H1 (cell line): ENCODE measurements at regions not wholly inside any gene's neighbourhood (a gene's known extent, or its start where the extent isn't known, plus 50 kb on each side); places are given as distances from the start of the nearest gene placed in this dataset.

ENCODE experiments used
- CTCF ChIA-PET: fragments of 300-600 bp; sonication (Branson Sonifier 250); formaldehyde crosslinking; loops from one replicate; lab custom pipeline; 2021; ENCODE audit not compliant: partially characterized antibody; lab: Charles Lee
- POLR2A ChIA-PET: fragments of 300-600 bp; sonication (Branson Sonifier 250); formaldehyde crosslinking; loops from one replicate; lab custom pipeline; 2021; ENCODE audit warnings: inconsistent platforms; ENCODE audit not compliant: partially characterized antibody; lab: Charles Lee
- DNase-seq, 2 experiments: peaks; one replicate each; pipeline versions ENCODE4 v3.0.0 to v3.0.0-alpha.2; 2010 to 2022; ENCODE audit warnings: low spot score in 2 of 2, low read depth in 1 of 2, mixed read lengths in 1 of 2
- FAIRE-seq: peaks from 2 replicates; lab custom pipeline; 2011; peaks lifted over from hg19 to GRCh38; lab: Jason Lieb, UNC
- H2AFZ ChIP-seq: 2 replicates; pipeline ENCODE4 v1.8.1; 2012; ENCODE audit warnings: low read length, inconsistent platforms
- H2AK5ac ChIP-seq: 2 replicates; pipeline ENCODE4 v1.6.1; 2013; ENCODE audit warnings: low read depth, low read length
- H2BK120ac ChIP-seq: replicated peaks from 2 replicates; pipeline ENCODE3; 2013; ENCODE audit warnings: low read depth, low read length, inconsistent platforms
- H2BK12ac ChIP-seq: 2 replicates; pipeline ENCODE4 v1.6.1; 2013; ENCODE audit warnings: low read depth, low read length
- H2BK15ac ChIP-seq: 2 replicates; pipeline ENCODE4 v1.6.1; 2013; ENCODE audit warnings: low read length
- H2BK20ac ChIP-seq: 2 replicates; pipeline ENCODE4 v1.6.1; 2013; ENCODE audit warnings: low read length
- H2BK5ac ChIP-seq: 2 replicates; pipeline ENCODE4 v1.6.1; 2013; ENCODE audit warnings: low read depth, low read length
- H3K14ac ChIP-seq: 2 replicates; pipeline ENCODE4 v1.6.1; 2013; ENCODE audit warnings: inconsistent platforms; ENCODE audit not compliant: insufficient read length
- H3K18ac ChIP-seq: 2 replicates; pipeline ENCODE4 v1.6.1; 2013; ENCODE audit warnings: low read length; ENCODE audit errors: extremely low read depth
- H3K23ac ChIP-seq: 2 replicates; pipeline ENCODE4 v1.6.1; 2013; ENCODE audit warnings: inconsistent platforms; ENCODE audit not compliant: insufficient read length
- H3K23me2 ChIP-seq: 2 replicates; pipeline ENCODE4 v1.6.1; 2013; ENCODE audit warnings: low read depth, low read length
- H3K27ac ChIP-seq: 2 replicates; pipeline ENCODE4 v1.6.1; 2011; ENCODE audit warnings: low read depth, low read length, inconsistent platforms
- H3K27me3 ChIP-seq, 4 experiments: replicated peaks in 1 of 4; 1 replicate in 1 of 4; 2 replicates in 3 of 4; pipeline versions ENCODE4 v1.6.1 to v1.8.1; 2011 to 2013; ENCODE audit warnings: low read length in 3 of 4, mild to moderate bottlenecking in 3 of 4, inconsistent platforms in 2 of 4, mixed read lengths in 2 of 4, moderate library complexity in 1 of 4; ENCODE audit not compliant: control insufficient read depth in 3 of 4, insufficient read depth in 3 of 4; ENCODE audit errors: extremely low read depth in 1 of 4
- H3K36me3 ChIP-seq, 4 experiments: 2 replicates each; pipeline versions ENCODE4 v1.6.1 to v1.8.1; 2011 to 2013; ENCODE audit warnings: mild to moderate bottlenecking in 4 of 4, low read length in 3 of 4, moderate library complexity in 2 of 4, control low read depth in 1 of 4, inconsistent platforms in 1 of 4; ENCODE audit not compliant: insufficient read depth in 4 of 4, control insufficient read depth in 2 of 4
- H3K4ac ChIP-seq: replicated peaks from 2 replicates; pipeline ENCODE3; 2013; ENCODE audit warnings: low read length, low read depth, mixed read lengths, inconsistent platforms; ENCODE audit not compliant: insufficient read length
- H3K4me1 ChIP-seq, 4 experiments: replicated peaks in 1 of 4; 1 replicate in 1 of 4; 2 replicates in 3 of 4; pipeline versions ENCODE4 v1.6.1 to v1.8.1; 2011 to 2013; ENCODE audit warnings: low read length in 3 of 4, inconsistent platforms in 2 of 4, mixed read lengths in 1 of 4; ENCODE audit not compliant: insufficient read depth in 4 of 4, control insufficient read depth in 3 of 4
- H3K4me2 ChIP-seq, 2 experiments: 2 replicates each; pipeline versions ENCODE4 v1.6.1 to v1.8.1; 2011 to 2013; ENCODE audit warnings: low read depth in 2 of 2, low read length in 2 of 2, control low read depth in 1 of 2, inconsistent platforms in 1 of 2, mild to moderate bottlenecking in 1 of 2; ENCODE audit not compliant: insufficient read depth in 1 of 2
- H3K4me3 ChIP-seq, 4 experiments: fragments of 200-600, 300-600 bp in 1 of 4; sonication (generic), shearing (Covaris generic), sonication (Bioruptor Twin) in 1 of 4; 2 replicates each; pipeline versions ENCODE4 v1.5.1 to v1.8.1; 2011 to 2016; ENCODE audit warnings: low read length in 4 of 4, low read depth in 3 of 4, control low read depth in 2 of 4, inconsistent platforms in 2 of 4, mild to moderate bottlenecking in 2 of 4, mixed read lengths in 1 of 4, moderate library complexity in 1 of 4; ENCODE audit not compliant: insufficient read depth in 2 of 4; ENCODE audit errors: extremely low read depth in 1 of 4
- H3K56ac ChIP-seq: replicated peaks from 2 replicates; pipeline ENCODE3; 2013; ENCODE audit warnings: low read depth, mild to moderate bottlenecking, mixed read lengths, low read length, inconsistent platforms; ENCODE audit not compliant: insufficient read length
- H3K79me1 ChIP-seq: 2 replicates; pipeline ENCODE4 v1.6.1; 2013; ENCODE audit warnings: low read depth, low read length, control low read depth
- H3K79me2 ChIP-seq, 2 experiments: 2 replicates each; pipeline versions ENCODE4 v1.6.1 to v1.8.1; 2012 to 2013; ENCODE audit warnings: low read length in 2 of 2, mild to moderate bottlenecking in 2 of 2, inconsistent platforms in 1 of 2; ENCODE audit not compliant: insufficient read depth in 2 of 2, control insufficient read depth in 1 of 2
- H3K9ac ChIP-seq, 4 experiments: replicated peaks in 1 of 4; 1 replicate in 1 of 4; 2 replicates in 3 of 4; pipeline versions ENCODE4 v1.6.1 to v1.8.1; 2011 to 2013; ENCODE audit warnings: low read depth in 3 of 4, low read length in 3 of 4, control low read depth in 2 of 4, mild to moderate bottlenecking in 2 of 4, moderate library complexity in 2 of 4, inconsistent platforms in 1 of 4; ENCODE audit errors: extremely low read depth in 1 of 4
- H3K9me3 ChIP-seq, 2 experiments: 2 replicates each; pipeline versions ENCODE4 v1.6.1 to v1.8.1; 2012 to 2013; ENCODE audit warnings: mild to moderate bottlenecking in 2 of 2, moderate library complexity in 2 of 2, control low read depth in 1 of 2, inconsistent platforms in 1 of 2, low read depth in 1 of 2, low read length in 1 of 2, mixed read lengths in 1 of 2; ENCODE audit not compliant: insufficient read depth in 2 of 2
- H4K20me1 ChIP-seq, 2 experiments: replicated peaks in 1 of 2; 2 replicates each; pipeline versions ENCODE3 to v1.8.1; 2011 to 2013; ENCODE audit warnings: inconsistent platforms in 2 of 2, low read length in 2 of 2, mild to moderate bottlenecking in 1 of 2; ENCODE audit not compliant: insufficient read depth in 2 of 2, control insufficient read depth in 1 of 2
- H4K5ac ChIP-seq: 2 replicates; pipeline ENCODE4 v1.6.1; 2013; ENCODE audit warnings: low read length, low read depth, mixed read lengths, inconsistent platforms; ENCODE audit not compliant: insufficient read length
- H4K8ac ChIP-seq: 2 replicates; pipeline ENCODE4 v1.8.0; 2013; ENCODE audit warnings: mild to moderate bottlenecking, moderate library complexity, low read length, inconsistent platforms; ENCODE audit not compliant: insufficient read depth; ENCODE audit errors: extremely low read depth
- H4K91ac ChIP-seq: replicated peaks from 2 replicates; pipeline ENCODE3; 2013; ENCODE audit warnings: low read length, mixed read lengths, inconsistent platforms; ENCODE audit not compliant: insufficient read length
- ATF2 ChIP-seq: IDR thresholded peaks from 2 replicates; pipeline ENCODE4 v1.6.1; 2012; ENCODE audit warnings: low read length, inconsistent platforms
- BCL11A ChIP-seq, 2 experiments: IDR thresholded peaks; one replicate each; pipeline ENCODE4 v1.6.1; 2011; ENCODE audit warnings: low read depth in 2 of 2, low read length in 2 of 2, mild to moderate bottlenecking in 2 of 2
- CREB1 ChIP-seq: IDR thresholded peaks from 2 replicates; pipeline ENCODE4 v1.6.1; 2012; ENCODE audit warnings: inconsistent platforms
- CTBP2 ChIP-seq: IDR thresholded peaks from 2 replicates; pipeline ENCODE4 v1.7.0; 2011; ENCODE audit warnings: borderline replicate concordance, mild to moderate bottlenecking, moderate library complexity, mixed read lengths, low read length; ENCODE audit not compliant: insufficient read depth, insufficient read length
- EGR1 ChIP-seq: IDR thresholded peaks from 2 replicates; pipeline ENCODE4 v1.6.1; 2011; ENCODE audit warnings: low read depth, low read length, borderline replicate concordance
- EP300 ChIP-seq, 2 experiments: IDR thresholded peaks; 1 replicate in 1 of 2; 2 replicates in 1 of 2; pipeline ENCODE4 v1.6.1; 2011 to 2012; ENCODE audit warnings: low read depth in 2 of 2, low read length in 2 of 2, mild to moderate bottlenecking in 2 of 2, borderline replicate concordance in 1 of 2, inconsistent platforms in 1 of 2, moderate library complexity in 1 of 2
- HDAC2 ChIP-seq, 2 experiments: fragments of 300-600 bp in 1 of 2; sonication (generic) in 1 of 2; IDR thresholded peaks; 2 replicates each; pipeline ENCODE4 v1.6.1; 2011 to 2012; ENCODE audit warnings: low read depth in 2 of 2, low read length in 2 of 2, mild to moderate bottlenecking in 2 of 2, moderate library complexity in 2 of 2, borderline replicate concordance in 1 of 2, inconsistent platforms in 1 of 2
- JUN ChIP-seq: IDR thresholded peaks from 2 replicates; pipeline ENCODE4 v1.6.1; 2011; ENCODE audit warnings: low read depth, mild to moderate bottlenecking, improper control_type of control experiment, low read length
- KDM4A ChIP-seq: IDR thresholded peaks from one replicate; pipeline ENCODE4 v1.7.1; 2012; ENCODE audit warnings: low read depth, mild to moderate bottlenecking, moderate library complexity, low read length, inconsistent platforms; ENCODE audit not compliant: severe bottlenecking
- MAX ChIP-seq: IDR thresholded peaks from 2 replicates; pipeline ENCODE4 v1.6.1; 2012; ENCODE audit warnings: inconsistent platforms
- POLR2AphosphoS5 ChIP-seq: IDR thresholded peaks from 2 replicates; pipeline ENCODE4 v1.6.1; 2011; ENCODE audit warnings: low read depth, low read length
- WGBS, 2 experiments: shearing (Covaris generic) in 1 of 2; methylation state at CpG; one replicate each; pipeline versions ENCODE4 v1.1.6 to v1.1.7; 2013 to 2015; ENCODE audit warnings: low lambda C conversion rate in 2 of 2, mixed read lengths in 2 of 2, inconsistent platforms in 1 of 2, low coverage in 1 of 2, missing lambda C conversion rate in 1 of 2; ENCODE audit not compliant: insufficient replicate concordance in 2 of 2, insufficient coverage in 1 of 2, insufficient read length in 1 of 2; ENCODE audit errors: extremely low coverage in 1 of 2, missing lambda C conversion rate in 1 of 2; 5-methylcytosine and 5-hydroxymethylcytosine counted together

GRCh38 chr21:17428980-17429379 is 83.9 kb upstream of the CXADR start:
- Histone ChIP-seq H3K18ac (no peak overlapping the region), H4K20me1 (no peaks in the 10 kb centered on the region), H2BK12ac (no peak overlapping the region), H2BK120ac (no peak overlapping the region), H3K9me3 (no peaks in the 10 kb centered on the region), H3K27me3 (no peaks in the 10 kb centered on the region), H4K91ac (no peak overlapping the region), H3K79me2 (no peaks in the 10 kb centered on the region), H3K4me3 (no peak overlapping the region), H2AK5ac (no peak overlapping the region), H3K14ac (no peak overlapping the region), H4K8ac (no peak overlapping the region), H3K23me2 (no peaks in the 10 kb centered on the region), H2BK15ac (no peak overlapping the region), H3K23ac (no peak overlapping the region), H3K4me1 (peaks cover 0 to 4% (median 0%) of the 10 kb centered on the region in 4 experiments; a peak in 1 of 7 replicates), H2BK5ac (no peak overlapping the region), H3K9ac (no peak overlapping the region), H2BK20ac (no peak overlapping the region), H2AFZ (no peak overlapping the region), H3K79me1 (no peaks in the 10 kb centered on the region), H3K4me2 (no peak overlapping the region), H3K56ac (no peak overlapping the region), H3K36me3 (no peaks in the 10 kb centered on the region), H4K5ac (no peak overlapping the region), H3K4ac (no peak overlapping the region), H3K27ac (no peak overlapping the region)
- POLR2A ChIA-PET = no interaction called here
- FAIRE-seq = no peak
- no peak for DNase-seq
- CTCF ChIA-PET = no interaction called here
- WGBS, 2 experiments = 96% methylated on average over 5 of the region's 5 CpGs; no CpG with 5 or more reads in 1 of the 2 experiments
- TF ChIP-seq POLR2AphosphoS5 (no peak), HDAC2 (IDR thresholded peaks at IDR 0.05; ENCODE audit: borderline replicate concordance in 1 of 2, low read depth in 2 of 2, low read length in 2 of 2) (no peak), BCL11A (IDR thresholded peaks at IDR 0.05; ENCODE audit: low read depth in 2 of 2, low read length in 2 of 2) (no peak), CREB1 (no peak), ATF2 (no peak), EGR1 (no peak), JUN (no peak), CTBP2 (no peak), MAX (no peak), KDM4A (no peak), EP300 (IDR thresholded peaks at IDR 0.05; ENCODE audit: borderline replicate concordance in 1 of 2, low read depth in 2 of 2, low read length in 2 of 2) (no peak)
